PFSK-1 (cell line): ENCODE measurements at regions not wholly inside any gene's neighbourhood (a gene's known extent, or its start where the extent isn't known, plus 50 kb on each side); places are given as distances from the start of the nearest gene placed in this dataset.

Experiments
- POLR2AphosphoS5 ChIP-seq: IDR thresholded peaks from 2 replicates; pipeline ENCODE4 v1.6.1; 2012; ENCODE audit warnings: low read depth, mild to moderate bottlenecking, control low read depth, low read length, moderate library complexity
- SIN3A ChIP-seq: IDR thresholded peaks from 2 replicates; pipeline ENCODE4 v1.6.1; 2012; ENCODE audit warnings: mild to moderate bottlenecking, low read length, moderate library complexity, borderline replicate concordance; ENCODE audit not compliant: insufficient read depth
- TAF1 ChIP-seq: IDR thresholded peaks from 2 replicates; pipeline ENCODE4 v1.6.1; 2012; ENCODE audit warnings: low read length, control low read depth, borderline replicate concordance; ENCODE audit not compliant: insufficient read depth
- TF ChIP-seq, protein P1 (sequence below), 2 experiments: IDR thresholded peaks; 2 replicates each; pipeline versions ENCODE4 v1.6.1 to v1.8.0; 2011 to 2012; ENCODE audit warnings: low read depth in 2 of 2, low read length in 2 of 2, control low read depth in 1 of 2, inconsistent platforms in 1 of 2, mild to moderate bottlenecking in 1 of 2, moderate library complexity in 1 of 2; ENCODE audit not compliant: insufficient read depth in 1 of 2

DNA sequence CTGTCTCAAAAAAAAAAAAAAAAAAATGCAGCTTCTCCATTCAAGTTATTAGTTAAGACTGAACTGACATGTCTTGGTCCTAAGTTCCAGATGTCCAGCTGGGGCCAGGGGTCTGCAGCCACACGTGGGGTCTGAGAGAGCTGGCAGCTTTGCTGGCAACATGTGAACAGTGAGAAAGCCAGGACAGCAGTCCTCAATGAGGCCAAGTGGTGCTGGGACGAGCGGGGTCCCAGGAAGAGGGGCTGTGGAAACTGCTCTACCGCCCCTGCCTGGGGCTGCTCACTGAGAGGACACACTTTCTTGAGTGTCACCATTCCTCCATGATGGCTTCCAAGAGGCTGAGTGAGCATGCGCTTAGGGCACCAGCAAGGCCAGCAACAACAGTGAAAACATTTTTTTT, 100.7 kb upstream of the TAF1B start:
- TF ChIP-seq SIN3A (no peak), POLR2AphosphoS5 (no peak), TAF1 (no peak)
- TF ChIP-seq, protein P1, sequence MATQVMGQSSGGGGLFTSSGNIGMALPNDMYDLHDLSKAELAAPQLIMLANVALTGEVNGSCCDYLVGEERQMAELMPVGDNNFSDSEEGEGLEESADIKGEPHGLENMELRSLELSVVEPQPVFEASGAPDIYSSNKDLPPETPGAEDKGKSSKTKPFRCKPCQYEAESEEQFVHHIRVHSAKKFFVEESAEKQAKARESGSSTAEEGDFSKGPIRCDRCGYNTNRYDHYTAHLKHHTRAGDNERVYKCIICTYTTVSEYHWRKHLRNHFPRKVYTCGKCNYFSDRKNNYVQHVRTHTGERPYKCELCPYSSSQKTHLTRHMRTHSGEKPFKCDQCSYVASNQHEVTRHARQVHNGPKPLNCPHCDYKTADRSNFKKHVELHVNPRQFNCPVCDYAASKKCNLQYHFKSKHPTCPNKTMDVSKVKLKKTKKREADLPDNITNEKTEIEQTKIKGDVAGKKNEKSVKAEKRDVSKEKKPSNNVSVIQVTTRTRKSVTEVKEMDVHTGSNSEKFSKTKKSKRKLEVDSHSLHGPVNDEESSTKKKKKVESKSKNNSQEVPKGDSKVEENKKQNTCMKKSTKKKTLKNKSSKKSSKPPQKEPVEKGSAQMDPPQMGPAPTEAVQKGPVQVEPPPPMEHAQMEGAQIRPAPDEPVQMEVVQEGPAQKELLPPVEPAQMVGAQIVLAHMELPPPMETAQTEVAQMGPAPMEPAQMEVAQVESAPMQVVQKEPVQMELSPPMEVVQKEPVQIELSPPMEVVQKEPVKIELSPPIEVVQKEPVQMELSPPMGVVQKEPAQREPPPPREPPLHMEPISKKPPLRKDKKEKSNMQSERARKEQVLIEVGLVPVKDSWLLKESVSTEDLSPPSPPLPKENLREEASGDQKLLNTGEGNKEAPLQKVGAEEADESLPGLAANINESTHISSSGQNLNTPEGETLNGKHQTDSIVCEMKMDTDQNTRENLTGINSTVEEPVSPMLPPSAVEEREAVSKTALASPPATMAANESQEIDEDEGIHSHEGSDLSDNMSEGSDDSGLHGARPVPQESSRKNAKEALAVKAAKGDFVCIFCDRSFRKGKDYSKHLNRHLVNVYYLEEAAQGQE (IDR thresholded peaks at IDR 0.05; ENCODE audit: insufficient read depth in 1 of 2, low read depth in 2 of 2, low read length in 2 of 2): no peak
